Mesothelial cell of epicardium (in vitro differentiated cells): ENCODE measurements at regions not wholly inside any gene's neighbourhood (a gene's known extent, or its start where the extent isn't known, plus 50 kb on each side); places are given as distances from the start of the nearest gene placed in this dataset.
"Not testable (repeated sequence)": the region's sequence is repeated elsewhere in the genome, so short reads cannot be mapped to it uniquely, and the experiment has no call there.

Experiments
- DNase-seq, 2 experiments: peaks; one replicate each; pipeline ENCODE4 v3.0.0; 2021; ENCODE audit warnings: low spot score in 2 of 2; ENCODE audit not compliant: unreplicated experiment in 2 of 2
- H3K27ac Mint-ChIP-seq: 2 replicates; pipeline ENCODE4 v1.8.0; 2021; ENCODE audit warnings: mixed read lengths
- H3K27me3 Mint-ChIP-seq: 2 replicates; pipeline ENCODE4 v1.8.0; 2021; ENCODE audit warnings: low read depth, mixed read lengths
- H3K36me3 Mint-ChIP-seq: 2 replicates; pipeline ENCODE4 v1.8.0; 2021; ENCODE audit warnings: mixed read lengths
- H3K4me1 Mint-ChIP-seq: 2 replicates; pipeline ENCODE4 v1.8.0; 2021; ENCODE audit warnings: mixed read lengths
- H3K4me3 Mint-ChIP-seq: 2 replicates; pipeline ENCODE4 v1.8.0; 2021; ENCODE audit warnings: mild to moderate bottlenecking, moderate library complexity, mixed read lengths
- H3K9me3 Mint-ChIP-seq: 2 replicates; pipeline ENCODE4 v1.8.0; 2021; ENCODE audit warnings: mixed read lengths
- TF ChIP-seq, protein P1 (sequence below): fragments of 200-600 bp; sonication (generic); IDR thresholded peaks from one replicate; pipeline ENCODE4 v1.5.0; 2021; ENCODE audit warnings: antibody characterized with exemption; ENCODE audit not compliant: unreplicated experiment

DNA sequence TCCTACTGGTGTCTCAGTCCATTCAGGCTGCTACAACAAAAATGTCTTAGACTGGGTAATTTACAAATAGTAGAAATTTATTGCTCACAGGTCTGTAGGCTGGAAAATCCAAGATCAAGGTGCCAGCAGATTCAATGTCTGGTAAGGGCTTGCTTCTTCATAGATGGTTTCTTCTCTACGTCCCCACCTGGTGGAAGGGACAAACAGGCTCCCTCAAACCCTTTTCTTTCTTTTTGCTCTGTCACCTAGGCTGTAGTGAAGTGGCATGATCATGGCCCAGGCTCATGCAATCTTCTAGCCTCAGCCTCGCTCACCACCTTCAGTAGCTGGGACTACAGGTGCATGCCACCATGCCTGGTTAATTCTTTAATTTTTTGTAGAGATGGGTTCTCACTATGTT is 106.8 kb upstream of the RPH3A start:
- no peaks in the 10 kb centered on the region for H3K4me1 Mint-ChIP-seq
- TF ChIP-seq, protein P1, sequence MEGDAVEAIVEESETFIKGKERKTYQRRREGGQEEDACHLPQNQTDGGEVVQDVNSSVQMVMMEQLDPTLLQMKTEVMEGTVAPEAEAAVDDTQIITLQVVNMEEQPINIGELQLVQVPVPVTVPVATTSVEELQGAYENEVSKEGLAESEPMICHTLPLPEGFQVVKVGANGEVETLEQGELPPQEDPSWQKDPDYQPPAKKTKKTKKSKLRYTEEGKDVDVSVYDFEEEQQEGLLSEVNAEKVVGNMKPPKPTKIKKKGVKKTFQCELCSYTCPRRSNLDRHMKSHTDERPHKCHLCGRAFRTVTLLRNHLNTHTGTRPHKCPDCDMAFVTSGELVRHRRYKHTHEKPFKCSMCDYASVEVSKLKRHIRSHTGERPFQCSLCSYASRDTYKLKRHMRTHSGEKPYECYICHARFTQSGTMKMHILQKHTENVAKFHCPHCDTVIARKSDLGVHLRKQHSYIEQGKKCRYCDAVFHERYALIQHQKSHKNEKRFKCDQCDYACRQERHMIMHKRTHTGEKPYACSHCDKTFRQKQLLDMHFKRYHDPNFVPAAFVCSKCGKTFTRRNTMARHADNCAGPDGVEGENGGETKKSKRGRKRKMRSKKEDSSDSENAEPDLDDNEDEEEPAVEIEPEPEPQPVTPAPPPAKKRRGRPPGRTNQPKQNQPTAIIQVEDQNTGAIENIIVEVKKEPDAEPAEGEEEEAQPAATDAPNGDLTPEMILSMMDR, result no peak
- no peak overlapping the region for H3K27ac Mint-ChIP-seq
- no peak for DNase-seq
- H3K27me3 Mint-ChIP-seq, result peaks cover 59% of the 10 kb centered on the region
- no peak overlapping the region for H3K4me3 Mint-ChIP-seq
- H3K9me3 Mint-ChIP-seq, result no peaks in the 10 kb centered on the region
- H3K36me3 Mint-ChIP-seq, result no peaks in the 10 kb centered on the region

DNA sequence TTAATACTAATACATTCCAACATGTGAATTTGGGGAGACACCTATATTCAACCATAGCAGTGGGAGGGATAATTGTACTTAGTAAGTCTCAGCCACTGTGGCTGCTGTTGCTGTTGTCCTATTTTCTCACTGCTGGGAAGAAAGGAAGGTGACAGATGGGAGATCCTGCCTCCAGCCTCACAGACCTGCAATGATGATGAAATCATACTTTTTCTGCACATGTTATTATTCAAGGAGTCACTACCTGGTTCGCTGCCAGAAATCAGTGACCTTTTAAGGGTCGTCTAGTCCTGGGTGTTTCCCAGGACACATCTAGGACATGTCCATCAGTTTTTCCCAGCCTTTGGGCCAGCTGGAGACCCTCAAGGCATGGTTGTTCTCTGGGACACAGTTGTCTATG is 106.2 kb upstream of the RPH3A start:
- Mint-ChIP-seq H3K4me3 (no peak overlapping the region), H3K27me3 (peaks cover 59% of the 10 kb centered on the region), H3K4me1 (no peaks in the 10 kb centered on the region), H3K27ac (no peak overlapping the region), H3K36me3 (no peaks in the 10 kb centered on the region), H3K9me3 (no peaks in the 10 kb centered on the region)
- no peak for DNase-seq
- TF ChIP-seq, protein P1, result no peak

DNA sequence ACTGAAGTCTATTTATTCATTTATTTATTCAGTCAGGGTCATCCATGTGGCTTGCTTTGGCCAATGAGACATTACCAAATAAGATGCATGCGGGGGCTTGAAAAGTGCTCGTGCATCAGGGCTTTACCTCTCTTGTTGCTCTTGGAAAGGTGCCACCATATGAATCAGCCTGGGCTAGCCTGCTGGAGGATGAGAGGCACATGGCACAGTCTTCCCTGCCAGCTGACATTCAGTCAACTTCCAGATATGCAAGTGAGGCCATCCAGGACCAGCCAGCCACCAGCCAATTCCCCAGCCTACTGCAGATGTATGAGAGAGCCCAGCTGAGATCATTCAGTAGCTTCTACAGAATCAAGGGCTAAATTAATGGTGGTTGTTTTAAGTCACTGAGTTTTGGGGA is 105.2 kb upstream of the RPH3A start:
- Mint-ChIP-seq H3K4me1 (no peaks in the 10 kb centered on the region), H3K4me3 (no peak overlapping the region), H3K9me3 (no peaks in the 10 kb centered on the region), H3K36me3 (no peaks in the 10 kb centered on the region), H3K27ac (no peak overlapping the region), H3K27me3 (peaks cover 51% of the 10 kb centered on the region)
- DNase-seq, result no peak
- TF ChIP-seq, protein P1, result no peak

DNA sequence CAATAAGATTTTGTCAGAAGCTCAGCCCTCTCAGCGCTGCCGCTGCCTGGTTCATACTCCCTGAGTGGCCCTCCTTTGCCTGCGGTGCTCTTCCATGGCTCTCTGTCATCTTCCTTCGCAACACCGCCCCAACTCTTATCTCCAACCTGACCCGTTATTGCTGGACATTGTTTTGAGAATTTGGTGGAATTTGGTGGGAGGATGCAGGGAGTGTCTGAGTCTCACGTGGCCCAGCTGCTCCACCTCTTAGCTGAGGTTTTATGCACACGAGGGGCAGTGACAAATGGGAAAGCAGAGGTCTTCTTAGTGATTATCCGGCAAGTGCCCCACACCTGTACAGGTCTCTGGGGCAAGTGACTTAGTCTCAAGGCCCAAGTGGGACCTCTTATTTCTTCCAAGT is 97.5 kb upstream of the RPH3A start:
- Mint-ChIP-seq H3K4me1 (no peaks in the 10 kb centered on the region), H3K27me3 (peaks cover 44% of the 10 kb centered on the region), H3K4me3 (no peak overlapping the region), H3K9me3 (peaks cover 6% of the 10 kb centered on the region), H3K36me3 (no peaks in the 10 kb centered on the region), H3K27ac (no peak overlapping the region)
- TF ChIP-seq, protein P1, result no peak
- no peak for DNase-seq

DNA sequence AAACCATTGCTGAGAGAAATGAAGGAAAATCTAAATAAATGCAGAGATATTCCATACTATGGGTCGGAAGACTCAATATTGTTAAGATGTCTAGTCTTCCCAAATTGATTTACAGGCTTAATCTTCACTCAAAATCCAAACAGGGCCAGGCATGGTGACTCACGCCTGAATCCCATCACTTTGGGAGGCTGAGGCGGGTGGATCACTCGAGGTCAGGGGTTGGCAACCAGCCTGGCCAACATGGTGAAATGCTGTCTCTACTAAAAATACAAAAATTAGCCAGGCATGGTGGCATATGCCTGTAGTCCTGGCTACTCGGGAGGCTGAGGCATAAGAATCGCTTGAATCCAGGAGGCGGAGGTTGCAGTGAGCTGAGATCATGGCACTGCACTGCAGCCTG is 94.1 kb upstream of the RPH3A start:
- H3K4me3 Mint-ChIP-seq, H3K9me3 Mint-ChIP-seq, H3K4me1 Mint-ChIP-seq, DNase-seq, H3K27ac Mint-ChIP-seq, H3K36me3 Mint-ChIP-seq: not testable (repeated sequence)
- H3K27me3 Mint-ChIP-seq, result peaks cover 55% of the 10 kb centered on the region

DNA sequence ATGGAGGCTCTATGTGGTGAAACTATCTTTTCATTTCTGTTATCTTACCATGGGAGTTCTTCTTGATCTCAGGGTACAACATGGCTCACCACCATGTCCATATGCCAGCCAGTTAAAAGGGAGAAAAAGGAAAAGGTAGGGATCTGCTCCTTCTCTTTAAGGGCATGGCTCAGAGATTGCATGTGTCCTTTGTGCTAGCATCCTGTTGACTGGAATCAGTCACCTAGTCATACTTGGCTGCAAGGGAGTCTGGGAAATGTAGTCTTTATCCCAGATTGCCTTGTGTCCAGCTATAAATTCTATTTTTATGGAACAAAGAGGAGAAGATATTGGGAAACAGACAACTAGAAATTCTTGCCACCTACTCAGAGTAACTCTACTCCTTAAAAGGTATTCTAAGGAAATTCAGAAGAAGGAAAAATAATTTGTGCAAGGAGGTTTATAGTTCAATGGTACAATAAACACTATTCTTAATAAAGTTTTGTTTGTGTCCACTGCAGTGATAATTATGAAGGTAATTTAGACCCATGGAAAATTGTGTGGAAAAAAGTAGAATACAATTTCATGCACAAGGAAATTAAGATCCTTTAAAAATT is 86.4 kb upstream of the RPH3A start:
- H3K9me3 Mint-ChIP-seq, result no peaks in the 10 kb centered on the region
- H3K4me3 Mint-ChIP-seq, result no peak overlapping the region
- H3K27ac Mint-ChIP-seq, result no peak overlapping the region
- H3K36me3 Mint-ChIP-seq, result no peaks in the 10 kb centered on the region
- peaks cover 35% of the 10 kb centered on the region for H3K27me3 Mint-ChIP-seq
- DNase-seq, result no peak
- H3K4me1 Mint-ChIP-seq, result no peaks in the 10 kb centered on the region
- TF ChIP-seq, protein P1, result no peak
